Large intestine (tissue), 3 donors: ENCODE measurements at regions not wholly inside any gene's neighbourhood (a gene's known extent, or its start where the extent isn't known, plus 50 kb on each side); places are given as distances from the start of the nearest gene placed in this dataset.

ENCODE experiments used
- DNase-seq, 2 donors: peaks; one replicate each; pipeline versions ENCODE4 v3.0.0 to v3.0.0-alpha.2; 2013
- H3K27ac ChIP-seq: one replicate; pipeline ENCODE4 v1.5.1; 2013; ENCODE audit warnings: low read length
- H3K27me3 ChIP-seq: 2 replicates; pipeline ENCODE4 v1.6.1; 2013; ENCODE audit warnings: low read length; ENCODE audit not compliant: control insufficient read depth, insufficient read depth
- H3K36me3 ChIP-seq: 2 replicates; pipeline ENCODE4 v1.6.1; 2013; ENCODE audit warnings: low read length; ENCODE audit not compliant: control insufficient read depth, insufficient read depth
- H3K4me1 ChIP-seq: one replicate; pipeline ENCODE4 v1.6.1; 2013; ENCODE audit warnings: low read length; ENCODE audit not compliant: control insufficient read depth, insufficient read depth
- H3K4me3 ChIP-seq: one replicate; pipeline ENCODE4 v1.5.1; 2013; ENCODE audit warnings: low read length
- H3K9me3 ChIP-seq: one replicate; pipeline ENCODE4 v1.6.1; 2013; ENCODE audit warnings: mild to moderate bottlenecking, low read depth, low read length, moderate library complexity; ENCODE audit not compliant: control insufficient read depth
- WGBS: methylation state at CpG from one replicate; pipeline ENCODE4 v1.1.5; 2013; ENCODE audit warnings: low lambda C conversion rate; ENCODE audit not compliant: insufficient coverage; 5-methylcytosine and 5-hydroxymethylcytosine counted together

DNA sequence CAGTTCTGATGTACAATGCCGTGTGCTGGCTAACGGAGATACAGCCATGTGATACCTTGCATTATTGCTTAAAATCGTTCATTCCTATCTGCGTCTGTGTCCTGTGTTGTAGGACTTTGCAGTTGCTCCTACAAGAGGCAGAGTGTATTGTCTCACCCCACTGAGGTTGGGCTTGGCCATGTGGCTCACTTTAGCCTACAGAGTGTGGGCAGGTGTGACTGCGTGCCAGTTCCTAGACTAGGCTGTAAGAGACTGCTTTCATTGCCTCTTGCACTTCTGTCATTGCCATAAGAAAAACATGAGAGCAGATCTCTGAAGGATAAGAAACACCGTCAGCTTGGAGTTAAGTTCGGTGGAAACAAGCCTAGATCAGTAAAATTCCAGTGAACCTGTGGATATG lies 197.7 kb upstream of the CRY1 start:
- Histone ChIP-seq H3K36me3 (no peaks in the 10 kb centered on the region), H3K9me3 (no peaks in the 10 kb centered on the region), H3K4me3 (no peak overlapping the region), H3K27me3 (peaks cover 4% of the 10 kb centered on the region), H3K4me1 (no peaks in the 10 kb centered on the region), H3K27ac (no peak overlapping the region)
- no peak for DNase-seq
- no CpG with 5 or more reads among the region's 7 CpGs for WGBS

DNA sequence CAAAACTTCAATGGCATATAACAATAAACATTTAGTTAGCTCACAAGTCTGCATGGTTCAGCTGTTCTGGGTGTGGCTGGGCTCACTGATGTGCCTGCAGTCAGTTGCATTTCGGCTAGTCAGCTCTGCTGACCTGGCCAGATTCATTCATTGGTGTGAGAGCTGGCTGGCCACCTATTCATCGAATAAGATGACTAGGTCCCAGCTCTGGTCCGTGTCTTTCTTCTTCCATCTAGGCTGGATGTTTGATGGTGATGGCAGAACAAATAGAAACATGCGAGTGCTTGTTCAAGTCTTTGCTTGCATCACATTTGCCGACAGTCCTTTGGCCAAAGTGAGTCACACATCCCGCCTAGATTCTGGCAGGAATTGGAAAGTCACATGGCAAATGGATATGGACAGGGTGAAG lies 203.3 kb upstream of the CRY1 start:
- H3K36me3 ChIP-seq: no peaks in the 10 kb centered on the region
- no peaks in the 10 kb centered on the region for H3K4me1 ChIP-seq
- no peak overlapping the region for H3K4me3 ChIP-seq
- DNase-seq: no peak
- WGBS: no CpG with 5 or more reads among the region's 6 CpGs
- no peaks in the 10 kb centered on the region for H3K9me3 ChIP-seq
- H3K27ac ChIP-seq: no peak overlapping the region
- peaks cover 8% of the 10 kb centered on the region for H3K27me3 ChIP-seq

DNA sequence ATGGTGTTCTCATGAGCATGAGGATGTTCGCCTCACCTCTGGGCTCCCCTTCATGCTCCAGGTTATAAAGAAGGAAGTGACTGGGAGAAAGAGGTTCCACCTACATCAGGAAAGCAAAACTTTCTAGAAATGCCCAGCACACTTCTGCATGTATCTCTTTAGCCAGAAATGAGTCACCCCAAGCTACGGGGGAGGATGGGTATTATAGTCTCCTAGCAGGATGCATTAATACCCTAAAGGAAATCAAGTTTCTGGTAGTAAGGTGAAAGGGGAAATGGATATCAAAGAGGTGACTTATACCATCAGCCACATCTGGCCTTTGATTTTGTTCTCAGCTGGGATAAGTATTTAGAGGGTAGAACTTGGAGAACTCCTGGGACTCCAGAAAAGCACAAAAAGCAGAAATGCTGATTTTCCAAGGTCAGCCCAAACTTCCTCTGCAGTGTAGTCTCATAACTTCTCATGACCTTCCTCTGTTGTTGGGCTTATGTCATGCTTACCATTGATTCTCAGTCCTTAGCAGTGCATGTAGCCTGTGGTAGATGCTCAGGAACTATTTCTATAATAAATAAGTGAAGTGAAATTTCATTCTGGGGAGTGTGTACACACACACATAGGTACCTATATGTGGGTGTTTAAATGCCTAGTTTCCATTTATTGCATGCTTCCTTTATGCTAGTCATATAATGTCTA lies 209.4 kb upstream of the CRY1 start:
- H3K36me3 ChIP-seq: no peaks in the 10 kb centered on the region
- no peaks in the 10 kb centered on the region for H3K4me1 ChIP-seq
- no peak overlapping the region for H3K27ac ChIP-seq

DNA sequence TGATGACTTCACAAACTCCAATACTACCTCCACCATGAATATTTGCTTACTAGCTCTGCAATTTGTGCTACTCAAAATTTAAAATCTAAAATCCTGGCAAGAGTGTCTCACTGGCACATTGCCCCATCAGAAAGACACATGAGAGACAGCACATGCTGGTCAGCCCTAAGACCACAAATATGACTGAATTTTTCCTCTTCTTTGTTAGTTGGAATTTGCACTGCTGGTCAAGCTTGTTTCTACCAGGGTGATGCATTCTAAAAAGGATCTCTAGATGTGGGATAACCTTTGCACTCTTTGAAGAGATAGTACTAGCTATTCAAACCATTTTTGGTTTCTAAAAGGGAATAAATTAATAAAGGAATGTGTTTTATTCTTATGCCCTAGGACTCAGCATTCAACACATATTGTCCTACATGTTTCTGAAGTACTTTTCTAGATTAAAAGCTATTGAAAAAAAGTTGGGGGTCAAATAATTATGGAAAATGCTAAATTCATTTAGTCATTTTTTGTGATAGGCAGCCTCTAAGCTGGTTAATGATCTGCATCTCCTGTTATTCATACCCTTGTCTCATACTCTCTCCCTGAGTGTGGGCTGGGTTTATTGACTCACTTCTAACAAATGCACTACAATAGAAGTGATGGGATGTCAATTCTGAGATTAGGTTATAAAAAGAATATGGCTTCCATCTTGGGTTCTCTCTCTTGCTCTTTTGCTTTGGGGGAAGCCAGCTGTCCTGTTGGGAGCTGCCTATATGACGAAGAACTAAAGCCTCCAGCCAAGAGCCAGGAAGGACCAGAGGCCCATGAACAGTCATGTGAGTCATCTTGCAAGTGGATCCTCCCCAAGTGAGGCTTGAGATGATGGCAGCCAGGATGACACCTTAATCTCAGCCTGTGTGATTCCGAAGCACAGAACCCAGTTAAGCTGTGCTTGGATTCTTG lies 211.5 kb upstream of the CRY1 start:
- DNase-seq: no peak
- peaks cover 17% of the 10 kb centered on the region for H3K27me3 ChIP-seq
- WGBS: no CpG with 5 or more reads among the region's 2 CpGs
- H3K4me1 ChIP-seq: no peaks in the 10 kb centered on the region
- H3K27ac ChIP-seq: no peak overlapping the region
- no peak overlapping the region for H3K4me3 ChIP-seq
- no peaks in the 10 kb centered on the region for H3K36me3 ChIP-seq
- no peaks in the 10 kb centered on the region for H3K9me3 ChIP-seq

More for the DNA sequence above, 209.4 kb upstream of the CRY1 start:
- H3K9me3 ChIP-seq: no peaks in the 10 kb centered on the region
- no CpG with 5 or more reads among the region's 2 CpGs for WGBS
- peaks cover 13% of the 10 kb centered on the region for H3K27me3 ChIP-seq
- H3K4me3 ChIP-seq: no peak overlapping the region
- DNase-seq: no peak

DNA sequence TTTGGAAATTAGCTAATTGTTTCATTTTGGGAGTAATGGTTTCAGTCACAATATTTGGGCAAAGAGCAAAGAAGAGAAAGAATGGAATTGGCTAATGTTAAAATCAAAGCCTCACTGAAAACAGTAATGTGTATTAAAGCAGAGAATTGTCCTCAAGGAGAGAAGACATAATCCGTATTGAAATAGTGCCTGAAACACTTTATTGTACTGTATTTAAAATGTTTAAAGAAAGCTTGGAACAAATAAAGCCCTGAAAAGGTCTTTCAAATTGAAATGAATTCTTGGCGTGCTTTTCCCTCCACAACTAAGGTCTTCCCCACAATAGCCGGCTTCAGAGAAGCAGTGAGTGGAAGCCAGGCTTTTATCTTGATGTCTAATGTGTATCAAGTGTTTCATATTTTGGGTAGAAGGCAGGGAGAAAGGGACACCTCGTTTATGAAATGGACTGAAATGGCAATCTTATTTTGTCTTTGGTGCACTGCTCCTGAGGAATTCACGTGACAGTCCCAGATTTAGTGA lies 212.9 kb upstream of the CRY1 start:
- no peak for DNase-seq
- H3K27me3 ChIP-seq: peaks cover 20% of the 10 kb centered on the region
- WGBS: 36% methylated on average over 1 of the region's 5 CpGs
- no peaks in the 10 kb centered on the region for H3K36me3 ChIP-seq
- H3K4me3 ChIP-seq: no peak overlapping the region
- H3K27ac ChIP-seq: no peak overlapping the region
- H3K9me3 ChIP-seq: no peaks in the 10 kb centered on the region
- H3K4me1 ChIP-seq: no peaks in the 10 kb centered on the region

DNA sequence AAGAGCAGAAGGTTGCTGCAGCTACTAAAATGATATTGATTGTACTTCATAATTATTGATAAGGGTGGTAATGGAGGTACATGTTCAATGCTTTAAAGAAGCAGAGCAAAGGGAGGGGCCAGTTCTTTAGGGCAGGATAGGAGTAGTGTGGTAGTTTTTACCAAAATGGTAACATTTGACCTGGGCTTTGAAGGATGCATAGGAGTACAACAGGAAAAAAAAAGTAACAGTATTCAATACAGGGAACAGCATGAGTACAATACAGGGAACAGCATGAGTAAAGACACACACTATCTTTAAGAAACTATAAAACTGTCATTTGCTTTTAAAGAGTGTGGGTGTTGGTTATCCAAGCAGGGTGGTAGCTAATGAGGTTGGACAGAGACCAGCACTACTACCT lies 215.0 kb upstream of the CRY1 start:
- Histone ChIP-seq H3K36me3 (no peaks in the 10 kb centered on the region), H3K27me3 (peaks cover 30% of the 10 kb centered on the region), H3K4me1 (no peaks in the 10 kb centered on the region), H3K9me3 (no peaks in the 10 kb centered on the region), H3K4me3 (no peak overlapping the region), H3K27ac (no peak overlapping the region)
- DNase-seq: no peak

DNA sequence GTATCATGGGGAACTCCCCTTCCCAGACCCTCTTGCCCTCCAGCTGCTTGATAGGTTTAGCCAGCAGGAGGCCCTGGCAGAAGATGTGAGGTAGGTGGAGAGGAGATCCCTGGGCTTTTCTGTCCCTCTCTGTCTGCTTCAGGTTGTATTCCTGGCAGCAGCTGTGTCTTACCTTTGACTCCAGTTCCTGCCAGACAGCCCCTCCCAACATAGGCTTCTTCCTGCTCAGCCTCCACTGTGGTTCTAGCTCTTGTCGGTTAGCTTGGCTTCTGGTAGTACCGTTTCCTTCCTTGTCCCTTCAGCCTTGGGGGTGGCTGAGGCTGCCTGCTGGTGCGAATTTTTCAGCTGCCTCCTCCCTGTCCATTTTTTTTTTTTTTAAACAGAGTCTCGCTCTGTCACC lies 215.7 kb upstream of the CRY1 start:
- Histone ChIP-seq H3K27me3 (peaks cover 35% of the 10 kb centered on the region), H3K9me3 (no peaks in the 10 kb centered on the region), H3K4me1 (no peaks in the 10 kb centered on the region), H3K36me3 (no peaks in the 10 kb centered on the region), H3K4me3 (no peak overlapping the region), H3K27ac (no peak overlapping the region)
- DNase-seq: no peak
- 83% methylated on average over 1 of the region's 4 CpGs for WGBS

DNA sequence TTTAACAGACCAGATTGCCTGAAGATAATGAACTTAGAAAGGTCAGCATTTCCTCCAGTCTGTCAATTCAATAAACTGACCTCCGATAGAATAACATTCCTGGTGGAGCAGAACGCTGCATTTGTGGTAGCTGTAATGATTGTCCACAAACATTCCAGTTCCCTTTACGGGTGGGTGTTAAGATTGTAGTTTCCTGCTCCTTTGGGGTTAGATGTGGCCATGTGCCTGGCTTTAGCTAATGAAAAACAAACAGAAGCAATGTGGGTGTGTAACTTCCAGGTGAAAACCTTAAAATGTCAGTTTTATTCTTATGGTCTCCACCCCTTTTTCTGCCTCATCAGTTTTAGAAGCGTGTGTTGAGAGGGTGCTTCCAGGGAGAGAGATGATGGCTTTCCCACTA lies 217.3 kb upstream of the CRY1 start:
- DNase-seq: no peak
- Histone ChIP-seq H3K27ac (no peak overlapping the region), H3K27me3 (peaks cover 42% of the 10 kb centered on the region), H3K4me1 (no peaks in the 10 kb centered on the region), H3K36me3 (no peaks in the 10 kb centered on the region), H3K4me3 (no peak overlapping the region), H3K9me3 (no peaks in the 10 kb centered on the region)
- WGBS: 60% methylated on average over 1 of the region's 4 CpGs

DNA sequence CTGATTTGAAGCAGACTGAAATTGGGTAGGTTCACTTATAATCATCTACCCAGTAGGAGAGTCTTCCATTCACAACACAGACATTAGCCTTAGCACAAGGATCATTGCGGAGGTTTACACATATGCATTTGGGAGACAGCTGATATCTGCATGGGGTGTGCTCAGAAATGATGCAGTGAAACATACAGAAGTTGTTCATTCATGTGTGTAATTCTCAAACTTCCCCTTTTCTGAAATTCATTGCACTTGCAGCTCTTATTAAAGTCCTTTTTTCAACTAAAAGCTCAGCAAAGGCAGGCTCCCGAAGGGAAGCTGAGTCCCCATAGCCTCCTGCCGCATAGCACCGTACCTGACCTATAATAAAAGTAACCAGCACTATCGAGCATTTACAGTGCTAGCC lies 218.3 kb upstream of the CRY1 start:
- no peak for DNase-seq
- no CpG with 5 or more reads among the region's 5 CpGs for WGBS
- no peaks in the 10 kb centered on the region for H3K36me3 ChIP-seq
- H3K27me3 ChIP-seq: peaks cover 45% of the 10 kb centered on the region
- no peak overlapping the region for H3K4me3 ChIP-seq
- H3K4me1 ChIP-seq: no peaks in the 10 kb centered on the region
- H3K9me3 ChIP-seq: no peaks in the 10 kb centered on the region
- H3K27ac ChIP-seq: no peak overlapping the region

DNA sequence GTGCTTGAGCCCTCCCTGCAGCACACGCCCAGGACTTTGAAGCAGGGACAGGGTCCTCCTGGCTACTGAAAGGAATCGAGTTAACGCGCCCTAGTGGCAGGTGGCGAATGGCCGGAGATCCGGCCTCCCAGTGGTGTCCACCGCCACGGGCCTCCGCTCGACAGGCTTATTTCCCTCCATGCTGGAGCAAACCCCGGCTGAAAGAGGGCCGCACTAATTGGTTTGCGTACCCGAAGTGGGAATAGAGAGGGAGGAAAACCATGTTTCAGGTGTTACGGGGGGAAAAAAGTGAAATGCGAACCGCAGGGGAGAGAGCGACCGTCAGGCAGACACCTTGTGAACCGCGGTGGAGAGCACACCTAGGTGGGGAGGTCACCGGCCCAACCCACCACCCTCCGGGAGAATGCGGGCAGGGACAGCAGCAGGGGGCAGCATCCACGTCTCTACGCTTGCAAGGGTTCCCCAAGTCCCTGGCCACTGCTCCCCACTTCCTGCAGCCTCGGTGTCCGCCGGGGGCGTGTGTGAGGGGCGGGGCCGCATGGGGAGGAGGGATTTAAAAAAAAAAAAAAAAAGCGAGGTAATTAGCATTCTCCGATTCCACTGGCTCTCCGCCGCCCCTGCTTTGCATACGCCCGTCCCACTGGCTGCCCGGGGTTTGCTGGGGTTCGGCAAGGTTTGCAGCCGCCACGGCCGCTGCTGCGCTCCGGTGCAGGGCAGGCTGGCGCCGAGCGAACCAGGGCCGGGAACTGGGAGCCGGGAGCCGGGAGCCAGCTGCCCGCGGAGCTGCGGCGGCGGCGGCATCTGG lies 224.6 kb upstream of the CRY1 start:
- peaks cover 4% of the 10 kb centered on the region for H3K9me3 ChIP-seq
- WGBS: no CpG with 5 or more reads among the region's 58 CpGs
- peaks cover 67% of the 10 kb centered on the region for H3K27me3 ChIP-seq
- DNase-seq: peak; percentile 87 to 92
- H3K4me1 ChIP-seq: peaks cover 15% of the 10 kb centered on the region
- peak overlapping the region; percentile 49 for H3K27ac ChIP-seq
- no peaks in the 10 kb centered on the region for H3K36me3 ChIP-seq
- peak overlapping the region; percentile 71 for H3K4me3 ChIP-seq
